SW480 (cell line): ENCODE measurements at regions not wholly inside any gene's neighbourhood (a gene's known extent, or its start where the extent isn't known, plus 50 kb on each side); places are given as distances from the start of the nearest gene placed in this dataset.
"Not testable (repeated sequence)": the region's sequence is repeated elsewhere in the genome, so short reads cannot be mapped to it uniquely, and the experiment has no call there.

Source experiments
- DNase-seq: peaks from one replicate; pipeline ENCODE4 v3.0.0-alpha.2; 2016; ENCODE audit warnings: low spot score

DNA sequence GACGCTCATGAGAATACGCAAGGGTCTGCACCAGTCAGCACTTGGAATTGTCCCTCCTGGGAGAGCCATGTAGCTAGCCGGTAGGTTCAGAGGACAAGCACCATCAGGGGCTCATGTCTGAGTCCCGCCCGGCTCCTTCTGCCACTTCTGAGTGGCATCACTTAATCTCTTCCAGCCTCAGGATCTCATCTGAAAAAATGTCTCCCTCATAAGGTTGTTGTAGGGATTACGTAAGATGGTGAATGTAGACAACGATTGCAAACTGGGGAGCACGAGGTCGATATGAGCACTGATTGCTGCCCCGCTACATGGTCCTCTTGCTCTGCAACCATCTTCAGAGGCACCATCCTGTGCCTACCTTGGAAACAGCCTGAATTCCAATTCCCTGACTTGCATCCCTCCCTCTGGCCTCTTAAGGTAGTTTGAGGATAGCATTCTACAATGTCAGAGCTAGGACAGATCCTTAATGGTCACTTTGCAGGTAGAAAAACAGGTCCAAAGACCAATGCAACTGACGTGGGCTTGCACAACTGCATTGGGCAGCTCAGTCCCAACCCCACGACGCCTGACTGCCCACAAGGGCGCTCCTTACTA lies 115.8 kb upstream of the TMEM45B start:
- DNase-seq: no peak

DNA sequence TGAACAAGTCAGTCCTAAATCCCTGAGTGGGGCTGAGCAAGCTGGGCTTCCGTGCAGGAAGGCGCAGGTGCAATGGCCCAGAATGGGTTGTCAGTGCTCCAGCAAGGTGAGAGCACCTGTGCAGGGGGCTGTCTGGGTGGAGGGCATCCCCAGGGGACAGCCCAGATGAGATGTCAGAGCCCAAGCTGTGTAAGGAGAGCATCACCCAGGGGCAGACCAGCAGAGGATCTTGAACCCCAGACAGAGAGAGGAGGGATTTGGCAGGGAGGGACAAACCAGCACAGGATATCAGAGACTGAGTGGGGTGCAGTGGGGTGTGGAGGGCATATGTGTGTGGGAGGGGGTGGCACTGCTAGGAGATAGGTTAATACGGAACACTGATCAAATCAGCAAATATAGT lies 114.9 kb upstream of the TMEM45B start:
- DNase-seq: no peak

GRCh38 chr11:129701706-129702105 lies 113.9 kb upstream of the TMEM45B start:
- DNase-seq: peak; percentile 39

GRCh38 chr11:129702410-129703398 lies 112.9 kb upstream of the TMEM45B start:
- no peak for DNase-seq

DNA sequence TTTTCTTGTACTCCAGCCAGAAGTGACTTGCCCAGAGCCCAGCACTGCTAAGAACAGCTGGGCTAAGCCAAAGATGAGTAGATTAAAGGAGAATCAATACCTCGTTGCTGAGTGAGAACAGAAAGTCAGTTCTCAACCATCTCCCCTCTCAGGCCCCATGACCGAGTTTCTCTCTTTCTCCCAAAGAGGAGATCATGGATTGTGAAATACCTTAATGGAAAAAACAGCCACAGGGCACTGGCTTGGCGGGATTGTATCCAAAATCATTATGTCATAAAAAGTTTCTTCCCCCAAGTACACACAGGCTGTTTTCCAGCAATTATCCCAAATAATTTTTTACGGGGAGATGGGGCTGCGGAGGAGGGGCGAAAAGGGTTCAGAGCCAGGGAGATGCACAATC lies 111.8 kb upstream of the TMEM45B start:
- DNase-seq: no peak

DNA sequence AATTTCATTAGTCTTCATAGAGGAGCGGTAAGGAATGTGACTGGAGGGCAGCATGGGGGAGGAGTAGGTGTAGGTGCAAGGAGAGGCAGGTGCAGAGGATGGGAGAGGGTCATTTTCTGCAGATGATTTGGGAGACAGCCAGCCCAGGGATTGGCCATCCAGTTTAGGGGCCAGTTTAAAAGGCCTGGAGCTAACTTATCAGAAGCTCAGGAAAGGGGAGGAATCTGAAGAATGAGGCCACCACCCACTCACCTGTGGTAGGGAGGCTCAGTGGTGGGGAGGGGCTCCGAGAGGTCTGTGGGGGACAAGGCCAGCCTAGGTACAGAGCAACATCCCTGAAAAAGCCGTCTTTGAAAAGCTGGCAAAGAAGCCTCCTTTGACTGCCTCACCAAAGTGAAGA lies 110.8 kb upstream of the TMEM45B start:
- no peak for DNase-seq

DNA sequence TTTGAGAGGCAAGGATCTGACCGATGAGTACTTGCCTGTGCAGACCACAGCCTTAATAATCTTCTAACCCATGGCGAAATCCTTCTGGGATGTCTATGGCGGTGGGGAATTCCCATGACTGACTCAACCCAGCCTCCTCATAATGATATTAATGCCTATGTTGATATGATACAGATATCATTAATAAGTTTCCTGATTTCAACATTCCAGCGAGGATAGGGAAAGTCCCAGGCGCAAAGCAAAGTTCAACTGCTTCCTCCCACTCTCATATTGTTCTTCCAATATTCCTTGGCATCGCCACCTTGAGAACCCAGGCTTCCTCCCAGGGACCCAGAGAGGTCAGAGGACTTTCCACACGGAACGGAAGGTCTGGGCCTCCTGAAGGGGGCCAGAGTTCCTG lies 110.3 kb upstream of the TMEM45B start:
- DNase-seq: no peak

DNA sequence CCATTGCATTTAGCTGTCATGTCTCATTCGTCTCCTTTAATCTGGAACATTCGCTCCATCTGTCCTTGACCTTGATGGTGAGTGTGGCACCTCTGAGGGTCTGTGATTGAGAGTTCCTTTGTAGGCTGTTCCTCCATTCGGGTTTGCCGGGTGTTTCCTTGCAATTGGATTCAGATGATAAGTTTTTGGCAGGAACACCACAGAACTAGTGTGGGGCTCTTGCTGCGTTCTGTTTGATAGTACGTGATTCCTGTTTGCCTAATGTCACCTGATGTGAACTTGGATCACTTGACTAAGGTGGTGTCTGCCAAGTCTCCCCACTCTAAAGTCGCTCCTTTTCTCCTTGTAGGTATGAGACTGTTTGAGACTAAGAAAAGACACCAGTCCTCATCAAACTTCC lies 109.7 kb upstream of the TMEM45B start:
- DNase-seq: no peak

DNA sequence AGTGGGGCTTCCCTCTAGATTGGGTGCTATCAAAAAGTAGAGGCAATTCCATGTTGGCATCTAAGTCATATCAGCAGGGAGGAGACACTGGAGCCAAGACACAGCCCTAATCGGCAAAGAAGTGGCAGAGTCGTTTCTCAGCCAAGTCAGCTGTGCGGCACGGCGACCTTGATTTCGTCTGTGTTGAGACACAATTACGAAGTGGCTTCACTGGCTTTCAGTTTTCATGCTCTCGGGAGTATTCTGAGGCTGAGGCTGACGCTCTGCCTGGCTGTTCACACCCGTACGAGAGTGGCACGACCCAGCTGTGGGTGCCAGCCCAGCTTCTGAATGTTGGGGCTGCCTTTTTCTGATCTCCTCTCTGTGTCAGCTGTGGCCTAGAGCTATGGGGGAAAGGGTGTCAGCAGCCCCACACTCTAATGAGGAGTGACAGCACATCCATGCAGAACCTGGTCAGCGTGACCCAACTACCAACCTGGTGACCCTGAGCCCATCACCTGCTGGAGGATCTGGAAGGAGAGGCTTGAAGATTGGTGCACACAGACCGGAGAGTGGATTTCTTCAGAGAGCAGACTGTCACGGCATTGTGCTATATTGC lies 105.7 kb upstream of the TMEM45B start:
- DNase-seq: no peak

DNA sequence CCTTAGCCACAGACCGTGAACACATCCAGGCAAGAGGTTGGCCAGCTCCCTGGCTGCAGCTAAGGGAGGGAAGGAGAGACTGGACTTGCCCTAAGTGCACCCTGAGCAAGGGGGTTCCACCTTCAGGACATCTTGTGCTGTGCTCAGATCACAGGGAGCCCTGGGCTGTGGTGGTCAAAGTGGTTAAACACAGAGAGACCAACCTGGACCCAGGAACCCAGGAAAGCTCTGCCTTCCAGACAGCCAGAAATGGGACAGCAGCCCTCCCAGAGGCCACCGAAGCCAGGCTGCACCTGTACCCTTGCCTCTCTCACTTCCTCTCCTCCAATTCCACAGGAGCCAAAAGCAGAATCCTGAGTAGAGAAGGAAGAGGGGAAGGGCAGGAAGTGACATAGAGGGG lies 105.2 kb upstream of the TMEM45B start:
- no peak for DNase-seq

- DNase-seq: no peak
These were observed 103.9 kb upstream of the TMEM45B start for GRCh38 chr11:129711760-129712159.

GRCh38 chr11:129712486-129713240 lies 103.0 kb upstream of the TMEM45B start:
- not testable (repeated sequence) for DNase-seq

DNA sequence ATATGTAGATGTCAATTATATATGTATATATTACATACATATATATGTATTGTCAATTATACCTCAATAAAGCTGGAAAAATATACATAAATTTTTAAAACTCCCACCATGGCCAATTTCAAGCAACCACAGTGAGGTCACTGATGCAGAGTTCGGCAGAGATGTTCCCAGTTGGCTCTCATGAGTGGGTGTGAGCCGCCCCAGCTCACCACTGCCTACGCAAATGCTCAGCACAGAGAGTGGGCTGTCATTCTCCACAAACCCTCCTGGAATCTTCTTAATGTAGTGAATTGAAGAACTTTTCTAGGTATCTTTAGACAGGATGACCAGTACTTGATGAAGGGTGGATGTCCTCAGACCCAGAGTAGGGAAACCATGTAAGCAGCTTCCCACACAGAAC lies 96.6 kb upstream of the TMEM45B start:
- DNase-seq: no peak

DNA sequence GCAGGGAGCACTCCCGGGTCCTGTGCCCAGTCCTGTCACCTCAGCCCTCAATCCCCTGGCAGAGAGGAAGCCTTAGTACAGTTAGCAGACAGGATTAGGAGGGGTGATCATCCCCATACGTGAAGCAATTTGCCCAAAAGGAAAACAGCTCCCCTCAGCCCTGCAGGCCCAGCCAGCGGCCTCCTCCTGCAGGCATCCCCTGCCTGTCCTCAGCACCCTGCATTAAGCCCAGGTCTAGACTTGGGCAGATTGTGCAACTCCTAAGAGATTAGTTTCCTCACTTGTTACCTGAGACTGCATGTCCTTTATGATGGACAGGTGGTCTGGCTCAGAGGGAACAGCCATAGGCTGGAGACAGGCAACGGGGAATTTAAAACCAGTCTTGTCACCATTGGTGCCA lies 95.5 kb upstream of the TMEM45B start:
- no peak for DNase-seq

DNA sequence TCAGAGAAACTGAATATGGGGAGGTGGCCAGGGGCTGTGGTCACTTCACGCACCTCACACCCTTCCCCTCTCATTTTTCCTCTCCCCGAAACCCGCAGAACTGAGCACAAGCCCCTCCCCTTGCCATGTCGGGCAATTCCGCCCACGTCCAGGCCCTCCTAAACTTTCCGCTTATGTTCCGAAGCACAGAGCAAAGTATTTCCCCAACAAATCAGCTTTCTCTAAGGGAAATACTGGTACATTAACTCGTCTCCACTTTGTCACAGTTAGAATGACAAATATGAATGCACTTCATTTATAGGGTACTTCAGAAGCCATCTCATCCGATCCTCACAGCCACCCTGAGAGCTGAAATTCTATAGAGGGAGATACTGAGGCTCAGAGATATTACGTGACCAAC lies 94.7 kb upstream of the TMEM45B start:
- DNase-seq: no peak

DNA sequence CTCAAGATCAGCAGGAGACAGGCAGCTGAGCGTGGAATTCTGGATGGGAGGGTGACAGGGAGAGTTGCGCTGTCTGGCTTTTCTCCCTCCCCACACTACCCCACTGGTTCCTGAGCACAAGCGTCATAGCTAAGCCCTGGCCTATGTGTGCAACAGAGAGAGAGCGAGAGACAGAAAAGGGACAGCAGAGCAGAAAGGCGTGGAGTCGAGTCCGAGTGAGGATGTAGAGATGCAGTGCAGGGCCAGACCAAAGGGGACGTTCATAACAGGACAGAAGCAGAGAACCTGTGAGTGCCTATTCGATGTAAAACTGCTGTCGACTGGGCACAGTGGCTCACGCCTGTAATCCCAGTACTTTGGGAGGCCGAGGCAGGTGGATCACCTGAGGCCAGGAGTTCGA lies 94.0 kb upstream of the TMEM45B start:
- no peak for DNase-seq

- DNase-seq: no peak
These were observed 93.1 kb upstream of the TMEM45B start for GRCh38 chr11:129722529-129722928.

GRCh38 chr11:129723146-129723760 lies 92.4 kb upstream of the TMEM45B start:
- no peak for DNase-seq

DNA sequence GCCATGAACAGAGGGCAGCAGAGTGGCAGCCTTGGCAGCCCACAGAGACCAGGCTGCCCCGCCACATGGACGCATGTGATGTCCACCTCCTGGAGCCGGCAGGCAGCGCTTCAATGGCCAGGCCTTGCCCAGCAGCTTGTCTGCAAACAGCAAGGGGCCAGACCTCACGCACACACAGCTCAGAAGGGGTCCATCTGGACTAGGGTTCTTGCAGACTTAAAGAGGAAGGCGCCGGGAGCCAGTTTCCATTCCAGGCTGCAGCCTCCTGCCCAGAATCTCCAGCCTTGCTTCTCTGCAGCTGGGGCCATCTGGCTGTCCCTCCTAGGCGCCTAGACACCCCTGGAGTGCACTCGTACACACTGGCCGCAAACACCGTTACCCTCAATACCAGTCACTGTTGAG lies 91.9 kb upstream of the TMEM45B start:
- DNase-seq: no peak

- DNase-seq: no peak
These were observed 90.8 kb upstream of the TMEM45B start for GRCh38 chr11:129724866-129725265.

- no peak for DNase-seq
These were observed 89.5 kb upstream of the TMEM45B start for GRCh38 chr11:129726179-129726578.

- DNase-seq: peak; percentile 16
These were observed 87.1 kb upstream of the TMEM45B start for GRCh38 chr11:129728581-129728980.
